C4-2B (cell line): ENCODE measurements at regions not wholly inside any gene's neighbourhood (a gene's known extent, or its start where the extent isn't known, plus 50 kb on each side); places are given as distances from the start of the nearest gene placed in this dataset.

Experiments
- ZFX ChIP-seq: fragments of 450-650 bp; IDR thresholded peaks from 2 replicates; pipeline ENCODE4 v1.6.1; 2017
- TF ChIP-seq, protein P1 (sequence below): fragments of 450-650 bp; conservative IDR thresholded peaks from 2 replicates; pipeline ENCODE4 v1.5.1; 2017; ENCODE audit warnings: mild to moderate bottlenecking

DNA sequence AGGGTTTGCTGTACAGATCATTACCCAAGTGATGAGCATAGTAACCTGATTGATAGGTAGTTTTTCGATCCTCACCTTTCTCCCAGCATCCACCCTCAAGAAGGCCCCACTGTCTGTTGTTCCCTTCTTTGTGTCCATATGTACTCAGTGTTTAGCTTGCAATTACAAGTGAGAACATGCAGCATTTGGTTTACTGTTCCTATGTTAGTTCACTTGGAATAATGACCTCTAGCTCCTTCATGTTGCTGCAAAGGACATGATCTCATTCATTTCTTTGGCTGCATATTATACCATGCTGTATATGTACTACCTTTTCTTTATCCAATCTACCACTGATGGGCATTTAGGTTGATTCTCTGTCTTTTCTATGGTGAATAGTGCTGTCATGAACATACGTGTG lies 181.6 kb upstream of the FOXG1 start:
- TF ChIP-seq, protein P1, sequence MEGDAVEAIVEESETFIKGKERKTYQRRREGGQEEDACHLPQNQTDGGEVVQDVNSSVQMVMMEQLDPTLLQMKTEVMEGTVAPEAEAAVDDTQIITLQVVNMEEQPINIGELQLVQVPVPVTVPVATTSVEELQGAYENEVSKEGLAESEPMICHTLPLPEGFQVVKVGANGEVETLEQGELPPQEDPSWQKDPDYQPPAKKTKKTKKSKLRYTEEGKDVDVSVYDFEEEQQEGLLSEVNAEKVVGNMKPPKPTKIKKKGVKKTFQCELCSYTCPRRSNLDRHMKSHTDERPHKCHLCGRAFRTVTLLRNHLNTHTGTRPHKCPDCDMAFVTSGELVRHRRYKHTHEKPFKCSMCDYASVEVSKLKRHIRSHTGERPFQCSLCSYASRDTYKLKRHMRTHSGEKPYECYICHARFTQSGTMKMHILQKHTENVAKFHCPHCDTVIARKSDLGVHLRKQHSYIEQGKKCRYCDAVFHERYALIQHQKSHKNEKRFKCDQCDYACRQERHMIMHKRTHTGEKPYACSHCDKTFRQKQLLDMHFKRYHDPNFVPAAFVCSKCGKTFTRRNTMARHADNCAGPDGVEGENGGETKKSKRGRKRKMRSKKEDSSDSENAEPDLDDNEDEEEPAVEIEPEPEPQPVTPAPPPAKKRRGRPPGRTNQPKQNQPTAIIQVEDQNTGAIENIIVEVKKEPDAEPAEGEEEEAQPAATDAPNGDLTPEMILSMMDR, result no peak
- no peak for TF ChIP-seq ZFX
